ENCODE measurements at regions not wholly inside any gene's neighbourhood (a gene's known extent, or its start where the extent isn't known, plus 50 kb on each side); places are given as distances from the start of the nearest gene placed in this dataset.

DNA sequence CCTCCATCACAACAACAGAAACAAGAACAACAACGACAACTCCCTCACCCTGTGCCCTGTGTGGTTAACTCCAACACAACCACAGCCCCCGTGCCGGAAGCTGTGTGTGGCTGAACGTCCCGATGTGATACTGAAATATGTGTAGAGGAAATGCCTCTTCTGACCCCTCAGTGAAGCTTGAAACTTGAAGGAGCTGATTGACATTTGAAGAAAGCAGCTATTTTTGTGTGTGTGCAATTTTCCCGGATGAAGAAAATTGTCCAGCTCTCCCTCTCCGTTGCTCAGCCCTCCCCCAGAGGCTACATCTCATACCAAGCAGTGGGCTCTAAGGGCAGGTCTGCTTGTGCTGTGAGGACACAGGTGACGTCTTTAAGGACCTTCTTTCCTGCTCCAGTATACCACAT is 173.8 kb downstream of the ICOS start:
- Histone ChIP-seq H3K27me3 (no peaks in the 10 kb centered on the region), H3K4me3 (no peak overlapping the region), H3K27ac (peak overlapping the region in 2 of 5 donors; percentile 37 to 62), H3K4me1 (replicated peaks in 1 of 2) (peaks cover 0 to 24% of the 10 kb centered on the region in 2 donors), H3K36me3 (replicated peaks in 1 of 2) (no peaks in the 10 kb centered on the region), H3K9me3 (replicated peaks in 1 of 3) (no peaks in the 10 kb centered on the region)
- DNase-seq, result peak in 4 of 7 donors; percentile 18 to 57 (median 21)
- 28 to 33% (median 31%) methylated on average over 8 of the region's 8 CpGs for WGBS, 4 donors
- no peak for TF ChIP-seq POLR2A (IDR thresholded peaks at IDR 0.05)
- TF ChIP-seq, protein P1, sequence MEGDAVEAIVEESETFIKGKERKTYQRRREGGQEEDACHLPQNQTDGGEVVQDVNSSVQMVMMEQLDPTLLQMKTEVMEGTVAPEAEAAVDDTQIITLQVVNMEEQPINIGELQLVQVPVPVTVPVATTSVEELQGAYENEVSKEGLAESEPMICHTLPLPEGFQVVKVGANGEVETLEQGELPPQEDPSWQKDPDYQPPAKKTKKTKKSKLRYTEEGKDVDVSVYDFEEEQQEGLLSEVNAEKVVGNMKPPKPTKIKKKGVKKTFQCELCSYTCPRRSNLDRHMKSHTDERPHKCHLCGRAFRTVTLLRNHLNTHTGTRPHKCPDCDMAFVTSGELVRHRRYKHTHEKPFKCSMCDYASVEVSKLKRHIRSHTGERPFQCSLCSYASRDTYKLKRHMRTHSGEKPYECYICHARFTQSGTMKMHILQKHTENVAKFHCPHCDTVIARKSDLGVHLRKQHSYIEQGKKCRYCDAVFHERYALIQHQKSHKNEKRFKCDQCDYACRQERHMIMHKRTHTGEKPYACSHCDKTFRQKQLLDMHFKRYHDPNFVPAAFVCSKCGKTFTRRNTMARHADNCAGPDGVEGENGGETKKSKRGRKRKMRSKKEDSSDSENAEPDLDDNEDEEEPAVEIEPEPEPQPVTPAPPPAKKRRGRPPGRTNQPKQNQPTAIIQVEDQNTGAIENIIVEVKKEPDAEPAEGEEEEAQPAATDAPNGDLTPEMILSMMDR (IDR thresholded peaks at IDR 0.05), result no peak
- intact Hi-C loops (cut with DNase I), result no loop called here

DNA sequence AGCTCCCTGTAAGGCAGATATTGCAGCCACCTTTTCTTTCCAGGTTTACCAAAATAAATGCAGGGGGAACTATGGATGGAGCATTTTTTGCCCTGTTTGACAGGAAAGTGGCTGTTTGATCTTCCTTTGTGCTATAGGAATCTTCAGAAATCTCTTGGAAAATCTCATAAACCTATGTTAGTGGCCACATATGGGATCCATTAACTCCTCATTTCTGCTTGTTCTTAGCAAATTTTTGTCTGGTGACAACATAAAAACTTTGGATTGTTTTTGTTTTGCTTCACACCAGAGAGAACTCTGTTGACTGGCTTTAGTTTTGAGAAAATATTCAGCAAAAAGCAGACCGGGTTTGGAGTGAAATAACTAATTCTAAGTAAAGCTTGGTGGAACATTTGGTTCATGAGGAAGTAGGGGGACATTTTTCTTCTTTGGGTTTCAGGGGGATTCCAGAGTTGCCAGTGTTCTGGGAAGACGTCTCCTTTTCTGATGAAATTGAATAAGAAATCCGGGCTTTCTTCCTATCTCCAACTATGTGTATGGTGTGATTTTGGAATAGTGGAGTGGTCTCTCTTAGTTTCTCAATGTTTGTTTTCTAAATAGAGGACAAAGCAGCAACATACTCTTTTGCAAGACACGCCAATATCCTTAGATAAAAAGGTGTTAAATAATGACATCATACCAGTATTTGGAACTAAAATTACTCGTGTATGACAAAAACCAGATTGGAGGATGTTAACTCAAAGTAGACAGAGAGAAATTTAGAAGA is 174.4 kb downstream of the ICOS start:
- intact Hi-C loops (cut with DNase I), result no loop called here
- Histone ChIP-seq H3K27me3 (no peaks in the 10 kb centered on the region), H3K36me3 (replicated peaks in 1 of 2) (no peaks in the 10 kb centered on the region), H3K27ac (peak overlapping the region in 2 of 5 donors; percentile 37 to 62), H3K4me3 (no peak overlapping the region), H3K9me3 (replicated peaks in 1 of 3) (no peaks in the 10 kb centered on the region), H3K4me1 (replicated peaks in 1 of 2) (peaks cover 0 to 24% of the 10 kb centered on the region in 2 donors)
- WGBS, 4 donors, result 42 to 58% (median 48%) methylated on average over 5 of the region's 5 CpGs
- TF ChIP-seq, protein P1 (IDR thresholded peaks at IDR 0.05), result no peak
- TF ChIP-seq POLR2A (IDR thresholded peaks at IDR 0.05), result no peak
- no peak for DNase-seq

GRCh38 chr2:204112084-204112770 is 175.7 kb downstream of the ICOS start:
- H3K9me3 ChIP-seq (replicated peaks in 1 of 3), result no peaks in the 10 kb centered on the region
- no peak overlapping the region for H3K27ac ChIP-seq
- no peaks in the 10 kb centered on the region for H3K27me3 ChIP-seq
- H3K36me3 ChIP-seq (replicated peaks in 1 of 2), result no peaks in the 10 kb centered on the region
- WGBS, 4 donors, result 77 to 84% (median 81%) methylated on average over 6 of the region's 6 CpGs
- no peak for DNase-seq
- H3K4me3 ChIP-seq, result no peak overlapping the region
- peaks cover 8 to 24% of the 10 kb centered on the region in 2 donors for H3K4me1 ChIP-seq (replicated peaks in 1 of 2)
- intact Hi-C loops (cut with DNase I), result no loop called here
- TF ChIP-seq POLR2A (IDR thresholded peaks at IDR 0.05), result no peak
- TF ChIP-seq, protein P1 (IDR thresholded peaks at IDR 0.05), result no peak

- H3K36me3 ChIP-seq (replicated peaks in 1 of 2), result no peaks in the 10 kb centered on the region
- no peak overlapping the region for H3K27ac ChIP-seq
- peaks cover 12 to 24% of the 10 kb centered on the region in 2 donors for H3K4me1 ChIP-seq (replicated peaks in 1 of 2)
- H3K27me3 ChIP-seq, result no peaks in the 10 kb centered on the region
- no peak for TF ChIP-seq POLR2A (IDR thresholded peaks at IDR 0.05)
- TF ChIP-seq, protein P1 (IDR thresholded peaks at IDR 0.05), result no peak
- 66 to 75% (median 69%) methylated on average over 11 of the region's 11 CpGs for WGBS, 4 donors
- H3K4me3 ChIP-seq, result no peak overlapping the region
- peak in 6 of 7 donors; percentile 17 to 73 (median 31) for DNase-seq
- intact Hi-C loops (cut with DNase I), result no loop called here
- no peaks in the 10 kb centered on the region for H3K9me3 ChIP-seq (replicated peaks in 1 of 3)
Observed at GRCh38 chr2:204114295-204115136, 178.0 kb downstream of the ICOS start.
